Liver (tissue), 8 donors: ENCODE measurements at regions not wholly inside any gene's neighbourhood (a gene's known extent, or its start where the extent isn't known, plus 50 kb on each side); places are given as distances from the start of the nearest gene placed in this dataset.

Experiments
- DNase-seq: peaks from one replicate; pipeline ENCODE4 v3.0.0-alpha.2; 2017; ENCODE audit warnings: low spot score
- H3K27ac ChIP-seq, 2 donors: one replicate each; pipeline ENCODE4 v1.7.0; 2013; ENCODE audit warnings: inconsistent platforms in 2 of 2, low read length in 2 of 2, control low read depth in 1 of 2, low read depth in 1 of 2, mild to moderate bottlenecking in 1 of 2
- H3K27me3 ChIP-seq, 4 donors: one replicate each; pipeline versions ENCODE4 v1.6.1 to v1.7.0; 2013; ENCODE audit warnings: low read length in 3 of 4, inconsistent platforms in 1 of 4, mild to moderate bottlenecking in 1 of 4, moderate library complexity in 1 of 4; ENCODE audit not compliant: control insufficient read depth in 4 of 4, insufficient read depth in 4 of 4
- H3K36me3 ChIP-seq, 4 donors: one replicate each; pipeline versions ENCODE4 v1.6.1 to v1.7.0; 2013; ENCODE audit warnings: low read length in 3 of 4, mild to moderate bottlenecking in 3 of 4, low read depth in 1 of 4, moderate library complexity in 1 of 4; ENCODE audit not compliant: control insufficient read depth in 4 of 4, insufficient read depth in 3 of 4
- H3K4me1 ChIP-seq, 4 donors: one replicate each; pipeline versions ENCODE4 v1.6.1 to v1.7.0; 2013; ENCODE audit warnings: low read length in 3 of 4, mild to moderate bottlenecking in 3 of 4, moderate library complexity in 1 of 4; ENCODE audit not compliant: control insufficient read depth in 4 of 4, insufficient read depth in 4 of 4
- H3K4me3 ChIP-seq, 3 donors: one replicate each; pipeline versions ENCODE4 v1.6.1 to v1.7.0; 2013; ENCODE audit warnings: low read length in 3 of 3, control low read depth in 1 of 3, low read depth in 1 of 3, mild to moderate bottlenecking in 1 of 3
- H3K9ac ChIP-seq, 2 donors: one replicate each; pipeline ENCODE4 v1.7.0; 2013; ENCODE audit warnings: low read length in 2 of 2, mild to moderate bottlenecking in 2 of 2, moderate library complexity in 2 of 2, control low read depth in 1 of 2, low read depth in 1 of 2
- H3K9me3 ChIP-seq, 4 donors: one replicate each; pipeline versions ENCODE4 v1.6.1 to v1.7.0; 2013; ENCODE audit warnings: low read length in 3 of 4; ENCODE audit not compliant: control insufficient read depth in 4 of 4
- ATF3 ChIP-seq: IDR thresholded peaks from 2 replicates; pipeline ENCODE4 v1.6.1; 2016; ENCODE audit warnings: antibody characterized with exemption
- CTCF ChIP-seq: fragments of 150-350 bp; IDR thresholded peaks from 2 replicates; pipeline ENCODE4 v1.5.1; 2017; ENCODE audit warnings: improper control_type of control experiment, low read depth, low read length; ENCODE audit not compliant: missing input control
- EGR1 ChIP-seq, 2 donors: IDR thresholded peaks; 2 replicates each; pipeline ENCODE4 v1.6.1; 2016 to 2018; ENCODE audit warnings: antibody characterized with exemption in 2 of 2, low read depth in 2 of 2
- FOXA1 ChIP-seq: IDR thresholded peaks from 2 replicates; pipeline ENCODE4 v1.6.1; 2016; ENCODE audit warnings: antibody characterized with exemption
- FOXA2 ChIP-seq: IDR thresholded peaks from 2 replicates; pipeline ENCODE4 v1.6.1; 2016; ENCODE audit warnings: antibody characterized with exemption
- GABPA ChIP-seq, 2 donors: IDR thresholded peaks in 1 of 2; conservative IDR thresholded peaks in 1 of 2; 2 replicates each; pipeline ENCODE4 v1.6.1; 2016; ENCODE audit warnings: antibody characterized with exemption in 2 of 2, mild to moderate bottlenecking in 1 of 2, moderate library complexity in 1 of 2
- HNF4A ChIP-seq, 2 donors: conservative IDR thresholded peaks; 2 replicates each; pipeline ENCODE4 v1.6.1; 2016; ENCODE audit warnings: antibody characterized with exemption in 2 of 2, mild to moderate bottlenecking in 2 of 2
- HNF4G ChIP-seq: IDR thresholded peaks from 2 replicates; pipeline ENCODE4 v1.6.1; 2016; ENCODE audit warnings: antibody characterized with exemption
- JUND ChIP-seq, 2 donors: IDR thresholded peaks; 2 replicates each; pipeline ENCODE4 v1.6.1; 2016; ENCODE audit warnings: antibody characterized with exemption in 2 of 2
- MAX ChIP-seq: IDR thresholded peaks from 2 replicates; pipeline ENCODE4 v1.6.1; 2016; ENCODE audit warnings: antibody characterized with exemption
- NR2F2 ChIP-seq: IDR thresholded peaks from 2 replicates; pipeline ENCODE4 v1.6.1; 2016; ENCODE audit warnings: antibody characterized with exemption
- RAD21 ChIP-seq, 2 donors: IDR thresholded peaks; 2 replicates each; pipeline ENCODE4 v1.6.1; 2016; ENCODE audit warnings: antibody characterized with exemption in 2 of 2, mild to moderate bottlenecking in 2 of 2
- REST ChIP-seq: IDR thresholded peaks from 2 replicates; pipeline ENCODE4 v1.6.1; 2016; ENCODE audit warnings: antibody characterized with exemption, mild to moderate bottlenecking
- RXRA ChIP-seq, 2 donors: IDR thresholded peaks; 2 replicates each; pipeline ENCODE4 v1.6.1; 2017 to 2018; ENCODE audit warnings: antibody characterized with exemption in 2 of 2, mild to moderate bottlenecking in 1 of 2
- SP1 ChIP-seq: IDR thresholded peaks from 2 replicates; pipeline ENCODE4 v1.6.1; 2018; ENCODE audit warnings: antibody characterized with exemption, mild to moderate bottlenecking
- TAF1 ChIP-seq: conservative IDR thresholded peaks from 2 replicates; pipeline ENCODE4 v1.6.1; 2016; ENCODE audit warnings: antibody characterized with exemption, mild to moderate bottlenecking
- YY1 ChIP-seq: IDR thresholded peaks from 2 replicates; pipeline ENCODE4 v1.6.1; 2016; ENCODE audit warnings: antibody characterized with exemption, mild to moderate bottlenecking
- ZBTB33 ChIP-seq: IDR thresholded peaks from 2 replicates; pipeline ENCODE4 v1.6.1; 2016; ENCODE audit warnings: antibody characterized with exemption
- WGBS: extraction: QIAGEN DNeasy Blood & Tissue Kit; methylation state at CpG from one replicate; pipeline ENCODE4 v1.1.7; 2013; 5-methylcytosine and 5-hydroxymethylcytosine counted together
- donor health status: healthy.
- donor health status: healthy.
- donor health status: healthy.
- donor health status: healthy.
- donor health status: healthy.

- no peaks in the 10 kb centered on the region for H3K4me1 ChIP-seq
- H3K27me3 ChIP-seq = no peaks in the 10 kb centered on the region
- H3K9me3 ChIP-seq = no peaks in the 10 kb centered on the region
- WGBS = 90% methylated on average over 1 of the region's 1 CpG
- no peak overlapping the region for H3K9ac ChIP-seq
- H3K4me3 ChIP-seq = no peak overlapping the region
- no peaks in the 10 kb centered on the region for H3K36me3 ChIP-seq
- no peak for DNase-seq
- no peak overlapping the region for H3K27ac ChIP-seq
- TF ChIP-seq EGR1 (IDR thresholded peaks at IDR 0.05; ENCODE audit: low read depth in 2 of 2) (no peak), HNF4G (no peak), HNF4A (conservative IDR thresholded peaks at IDR 0.05) (no peak), JUND (IDR thresholded peaks at IDR 0.05) (no peak), ATF3 (no peak), FOXA2 (no peak), RXRA (IDR thresholded peaks at IDR 0.05) (no peak), CTCF (no peak), ZBTB33 (no peak), YY1 (no peak), SP1 (no peak), RAD21 (IDR thresholded peaks at IDR 0.05) (no peak), NR2F2 (no peak), MAX (no peak), REST (no peak), TAF1 (no peak), GABPA (IDR thresholded peaks at IDR 0.05 in 1 of 2, conservative IDR thresholded peaks at IDR 0.05 in 1 of 2) (no peak), FOXA1 (no peak)
Measured at GRCh38 chr9:32293091-32293490, 91.4 kb upstream of the ACO1 start.

- Histone ChIP-seq H3K36me3 (no peaks in the 10 kb centered on the region), H3K9ac (no peak overlapping the region), H3K27ac (no peak overlapping the region), H3K27me3 (no peaks in the 10 kb centered on the region), H3K9me3 (no peaks in the 10 kb centered on the region), H3K4me3 (no peak overlapping the region), H3K4me1 (no peaks in the 10 kb centered on the region)
- DNase-seq = no peak
- 31% methylated on average over 2 of the region's 2 CpGs for WGBS
- no peak for TF ChIP-seq YY1
- TF ChIP-seq SP1 = no peak
- TF ChIP-seq FOXA2 = no peak
- TF ChIP-seq MAX = no peak
- TF ChIP-seq CTCF = no peak
- TF ChIP-seq HNF4G = no peak
- no peak for TF ChIP-seq RAD21 (IDR thresholded peaks at IDR 0.05)
- no peak for TF ChIP-seq REST
Measured at GRCh38 chr9:32294106-32294505, 90.3 kb upstream of the ACO1 start.
